SHP77 (cell line): ENCODE measurements at regions not wholly inside any gene's neighbourhood (a gene's known extent, or its start where the extent isn't known, plus 50 kb on each side); places are given as distances from the start of the nearest gene placed in this dataset.
"Not testable (repeated sequence)": the region's sequence is repeated elsewhere in the genome, so short reads cannot be mapped to it uniquely, and the experiment has no call there.

Source experiments
- DNase-seq, 2 experiments: peaks; one replicate each; lab custom pipeline; 2025; lab: John Stamatoyannopoulos, UW

- not testable (repeated sequence) for DNase-seq
These were observed 747.8 kb upstream of the NRXN1 start for GRCh38 chr2:51779723-51780122.

GRCh38 chr2:51778806-51779205 is 746.9 kb upstream of the NRXN1 start:
- DNase-seq: no peak

- not testable (repeated sequence) for DNase-seq
These were observed 742.7 kb upstream of the NRXN1 start for GRCh38 chr2:51774606-51775005.

- no peak for DNase-seq
These were observed 728.5 kb upstream of the NRXN1 start for GRCh38 chr2:51760441-51760840.

- DNase-seq: no peak
These were observed 726.1 kb upstream of the NRXN1 start for GRCh38 chr2:51758081-51758480.

GRCh38 chr2:51734115-51734514 is 702.2 kb upstream of the NRXN1 start:
- DNase-seq: no peak

DNA sequence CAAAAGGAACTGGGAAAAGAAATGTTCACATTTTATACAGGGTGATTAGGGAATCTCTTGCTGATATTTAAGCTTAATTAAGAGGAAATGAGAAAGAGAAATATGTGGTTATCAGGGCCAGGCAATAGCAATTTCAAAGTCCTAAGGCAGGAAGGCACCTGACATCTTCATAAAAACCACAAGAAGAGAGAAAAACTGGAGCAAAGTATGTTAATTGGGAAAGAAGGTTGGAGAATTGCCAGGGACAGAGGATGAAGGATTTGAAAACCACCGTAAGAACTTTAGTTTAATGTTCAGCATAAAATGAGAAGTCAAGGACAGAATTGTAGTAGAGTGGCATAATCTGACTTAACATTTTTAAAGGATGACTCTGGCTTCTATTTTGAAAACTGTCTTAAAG is 691.8 kb upstream of the NRXN1 start:
- DNase-seq: no peak

GRCh38 chr2:51722311-51722710 is 690.4 kb upstream of the NRXN1 start:
- DNase-seq: no peak

- DNase-seq: no peak
These were observed 688.9 kb upstream of the NRXN1 start for GRCh38 chr2:51720826-51721225.

DNA sequence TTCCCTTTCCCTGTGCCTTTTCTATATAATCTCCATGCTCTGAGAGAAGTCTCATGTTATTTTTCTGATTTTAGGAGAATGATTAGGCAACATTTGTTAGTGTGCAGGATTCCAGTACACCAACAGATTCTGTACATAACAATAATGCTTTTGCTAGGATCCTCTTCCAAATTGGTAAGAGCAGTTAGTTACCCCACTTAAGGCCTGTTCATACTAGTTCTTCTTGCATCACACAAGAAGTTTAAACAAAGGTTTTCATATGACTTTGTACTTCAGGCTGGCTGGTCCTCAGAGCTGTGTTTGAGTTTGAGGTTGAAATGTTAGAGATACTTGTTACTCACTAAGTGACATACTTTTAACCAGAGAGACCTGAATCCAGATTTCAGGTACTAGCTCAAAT is 686.9 kb upstream of the NRXN1 start:
- DNase-seq: no peak

GRCh38 chr2:51717312-51717711 is 685.4 kb upstream of the NRXN1 start:
- peak in 1 of 2 experiments; percentile 3 for DNase-seq

DNA sequence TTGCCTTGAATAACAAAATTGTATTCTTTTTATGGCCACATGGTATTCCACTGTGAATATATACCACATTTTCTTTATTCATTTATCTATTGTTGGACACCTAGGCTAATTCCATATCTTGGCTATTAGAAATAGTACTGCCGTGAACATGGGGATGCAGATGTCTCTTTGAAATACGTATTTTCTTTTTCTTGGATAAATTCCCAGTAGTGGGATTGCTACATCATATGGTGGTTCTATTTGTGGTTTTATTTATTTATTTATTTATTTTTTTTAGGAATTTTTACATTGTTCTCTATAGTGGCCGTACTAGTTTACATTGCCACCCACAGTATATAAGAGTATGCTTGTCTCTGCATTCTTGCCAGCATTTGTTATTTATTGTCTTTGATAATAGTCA is 679.8 kb upstream of the NRXN1 start:
- no peak for DNase-seq

DNA sequence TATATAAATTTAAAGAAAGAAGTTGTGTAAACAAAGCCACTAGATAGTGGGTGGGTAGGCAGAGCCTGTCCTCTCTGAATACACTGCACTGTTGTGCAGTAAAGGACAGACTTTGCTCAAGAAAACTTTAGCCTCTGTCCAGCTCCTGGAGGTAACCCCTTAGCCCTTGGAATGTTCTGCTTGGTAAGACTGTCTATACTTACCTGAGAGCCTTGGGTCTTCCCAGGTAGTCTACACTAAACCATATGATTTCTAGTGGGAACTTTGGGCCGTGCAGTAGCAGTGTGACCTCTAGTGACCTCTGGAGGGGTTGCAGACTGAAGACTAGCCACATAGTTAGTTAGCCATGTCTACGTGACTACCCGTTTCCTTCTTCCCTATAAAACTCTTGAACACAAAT is 678.3 kb upstream of the NRXN1 start:
- DNase-seq: peak in 1 of 2 experiments; percentile 6

- DNase-seq: no peak
These were observed 675.7 kb upstream of the NRXN1 start for GRCh38 chr2:51707625-51708024.

DNA sequence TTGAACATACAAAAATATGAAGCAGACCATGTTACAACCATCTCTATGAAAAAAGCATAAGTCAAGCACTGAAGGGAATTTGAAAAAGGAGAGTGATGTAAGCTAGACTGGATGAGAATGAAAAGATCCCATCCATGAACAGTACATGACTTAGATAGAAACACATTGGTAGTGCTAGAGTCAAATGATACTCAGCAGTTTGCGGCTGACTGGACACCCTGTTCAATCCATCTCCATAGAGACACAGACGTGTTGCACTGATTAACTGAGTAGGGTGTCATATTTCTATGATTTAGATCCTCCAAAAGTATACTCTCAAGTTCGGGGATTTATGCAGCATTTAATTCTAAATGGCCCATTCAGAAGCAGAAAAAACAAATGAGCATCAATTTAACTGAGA is 674.3 kb upstream of the NRXN1 start:
- DNase-seq: no peak

DNA sequence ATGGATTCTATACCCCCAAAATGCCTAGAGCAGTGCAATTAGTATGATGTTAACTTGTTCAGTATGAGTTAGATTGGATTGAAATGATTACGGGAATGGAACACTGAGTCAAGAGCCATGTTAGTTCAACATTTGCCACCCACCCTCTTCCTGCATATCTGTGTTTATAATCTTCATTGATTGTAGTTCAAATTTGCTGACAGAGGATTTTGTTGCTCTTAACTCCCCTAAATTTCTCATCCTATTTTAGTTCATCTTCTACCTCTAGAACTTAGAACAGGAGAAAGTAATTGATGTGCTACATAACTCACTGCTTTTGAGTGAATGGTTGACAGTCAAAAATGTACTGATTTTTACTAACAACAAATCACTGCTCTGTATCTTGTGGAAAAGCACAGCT is 673.5 kb upstream of the NRXN1 start:
- DNase-seq: no peak

DNA sequence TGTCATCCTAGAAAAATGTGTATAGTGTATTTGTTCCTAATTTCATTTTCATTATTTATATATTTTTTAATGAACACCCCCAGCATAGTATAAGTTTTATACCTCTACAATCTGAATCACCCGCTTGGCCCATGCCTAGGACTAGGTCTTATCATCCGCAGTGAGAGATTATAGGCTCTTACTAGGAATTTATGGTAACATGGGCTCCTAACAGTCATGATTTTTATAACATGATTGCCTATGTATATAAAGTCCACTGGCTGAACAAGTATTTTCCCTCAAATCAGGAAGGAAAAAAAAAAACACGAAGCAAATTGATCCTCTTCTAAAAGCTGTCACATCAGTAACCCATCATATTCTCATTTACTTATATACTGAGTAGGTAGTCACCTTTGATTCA is 666.1 kb upstream of the NRXN1 start:
- no peak for DNase-seq

GRCh38 chr2:51697095-51697494 is 665.2 kb upstream of the NRXN1 start:
- DNase-seq: no peak

- DNase-seq: no peak
These were observed 663.6 kb upstream of the NRXN1 start for GRCh38 chr2:51695531-51695930.

GRCh38 chr2:51693640-51694039 is 661.7 kb upstream of the NRXN1 start:
- no peak for DNase-seq

- DNase-seq: no peak
These were observed 649.9 kb upstream of the NRXN1 start for GRCh38 chr2:51681854-51682253.

DNA sequence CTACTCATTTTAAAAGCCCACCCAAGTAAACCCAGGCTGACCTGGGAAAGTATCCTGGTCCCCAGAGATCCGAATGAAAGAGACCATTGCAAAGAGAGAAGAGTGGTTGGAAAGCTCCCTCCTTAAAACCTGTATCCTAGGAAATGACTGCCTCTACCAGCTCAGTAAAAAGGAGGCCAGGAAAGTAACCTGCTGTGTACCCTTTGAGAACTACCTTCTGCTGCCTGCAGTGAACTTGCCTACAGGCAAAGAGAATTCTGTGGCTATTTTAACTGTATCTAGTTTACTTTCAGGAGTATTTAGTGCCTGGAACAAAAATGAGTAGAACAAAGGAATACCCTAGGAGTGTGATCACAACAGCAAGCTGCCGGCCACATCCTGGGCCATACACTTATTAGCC is 641.7 kb upstream of the NRXN1 start:
- no peak for DNase-seq

DNA sequence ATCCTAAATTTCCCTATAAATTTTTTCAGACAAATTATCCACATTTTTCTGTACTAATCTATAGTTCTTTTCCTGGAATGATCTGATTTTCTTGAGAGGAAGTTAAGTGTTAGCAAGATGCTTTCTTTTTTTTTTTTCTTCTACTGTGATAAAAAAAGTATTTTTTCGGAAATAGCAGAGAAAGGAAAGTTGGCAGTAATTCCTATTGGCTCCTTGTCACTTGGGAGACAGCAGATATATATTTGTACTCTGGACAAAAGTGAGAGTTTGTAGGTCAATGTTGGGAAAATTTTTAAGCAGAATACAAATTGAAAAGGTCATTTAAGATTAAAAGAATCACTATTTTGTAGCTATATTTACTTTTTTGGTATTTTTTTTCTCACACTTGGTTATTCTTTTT is 635.7 kb upstream of the NRXN1 start:
- no peak for DNase-seq

- no peak for DNase-seq
These were observed 630.3 kb upstream of the NRXN1 start for GRCh38 chr2:51662187-51662586.

- DNase-seq: no peak
These were observed 625.9 kb upstream of the NRXN1 start for GRCh38 chr2:51657849-51658248.
